Endothelial cell of umbilical vein (primary cell): ENCODE measurements at regions not wholly inside any gene's neighbourhood (a gene's known extent, or its start where the extent isn't known, plus 50 kb on each side); places are given as distances from the start of the nearest gene placed in this dataset.

Experiments used
- BruUV-seq: library from RNA; stranded (reverse); fragments of 400-500 nt; replicated peaks from 2 replicates; lab custom pipeline; 2021; lab: Mats Ljungman, UMichigan
- CTCF ChIA-PET: fragments of 300-600, 350-600 bp; sonication (Branson Sonifier 250); formaldehyde crosslinking; loops from one replicate; lab custom pipeline; 2021; ENCODE audit warnings: antibody characterized with exemption, inconsistent platforms; lab: Charles Lee
- POLR2A ChIA-PET: fragments of 300-600, 350-600 bp; sonication (Branson Sonifier 250); formaldehyde crosslinking; loops from one replicate; lab custom pipeline; 2021; ENCODE audit warnings: antibody characterized with exemption, inconsistent platforms; lab: Charles Lee
- DNase-seq: peaks from one replicate; pipeline ENCODE4 v3.0.0-alpha.2; 2011; ENCODE audit warnings: low read depth, low spot score
- FAIRE-seq: peaks from 2 replicates; lab custom pipeline; 2011; peaks lifted over from hg19 to GRCh38; lab: Jason Lieb, UNC
- H2AFZ ChIP-seq: 2 replicates; pipeline ENCODE4 v1.6.0; 2012; ENCODE audit warnings: low read depth, low read length, control low read depth, inconsistent platforms
- H3K27ac ChIP-seq: 2 replicates; pipeline ENCODE4 v1.5.1; 2011; ENCODE audit warnings: low read depth, mild to moderate bottlenecking, control low read depth, low read length, moderate library complexity; ENCODE audit not compliant: insufficient read depth
- H3K27me3 ChIP-seq, 2 experiments: 2 replicates each; pipeline versions ENCODE4 v1.6.0 to v1.6.1; 2011; ENCODE audit warnings: low read length in 2 of 2, mixed read lengths in 1 of 2; ENCODE audit not compliant: control insufficient read depth in 2 of 2, insufficient read depth in 2 of 2
- H3K36me3 ChIP-seq, 2 experiments: 2 replicates in 1 of 2; 3 replicates in 1 of 2; pipeline ENCODE4 v1.5.1; 2011; ENCODE audit warnings: low read length in 2 of 2, mild to moderate bottlenecking in 1 of 2, moderate library complexity in 1 of 2; ENCODE audit not compliant: control insufficient read depth in 2 of 2, insufficient read depth in 2 of 2; ENCODE audit errors: extremely low read depth in 1 of 2
- H3K4me1 ChIP-seq: 3 replicates; pipeline ENCODE4 v1.5.1; 2011; ENCODE audit warnings: mild to moderate bottlenecking, low read length; ENCODE audit not compliant: control insufficient read depth, insufficient read depth; ENCODE audit errors: extremely low read depth
- H3K4me2 ChIP-seq: 2 replicates; pipeline ENCODE4 v1.6.1; 2011; ENCODE audit warnings: low read length, control low read depth, mixed read lengths; ENCODE audit not compliant: insufficient read depth
- H3K4me3 ChIP-seq, 3 experiments: fragments of 200-600 bp in 1 of 3; sonication (generic), shearing (Covaris generic) in 1 of 3; replicated peaks in 1 of 3; 2 replicates each; pipeline ENCODE4 v1.5.1; 2011 to 2016; ENCODE audit warnings: control low read depth in 3 of 3, low read length in 3 of 3, mild to moderate bottlenecking in 2 of 3, inconsistent platforms in 1 of 3, low read depth in 1 of 3, moderate library complexity in 1 of 3; ENCODE audit not compliant: insufficient read depth in 1 of 3
- H3K79me2 ChIP-seq: 2 replicates; pipeline ENCODE4 v1.6.0; 2012; ENCODE audit warnings: low read length, inconsistent platforms; ENCODE audit not compliant: control insufficient read depth, insufficient read depth
- H3K9ac ChIP-seq: replicated peaks from 2 replicates; pipeline ENCODE3; 2011; ENCODE audit warnings: low read length, control low read depth; ENCODE audit not compliant: insufficient read depth; ENCODE audit errors: extremely low read depth
- H3K9me1 ChIP-seq: replicated peaks from 3 replicates; pipeline ENCODE4 v1.6.0; 2011; ENCODE audit warnings: mild to moderate bottlenecking, low read length; ENCODE audit not compliant: control insufficient read depth, insufficient read depth; ENCODE audit errors: extremely low read depth
- H3K9me3 ChIP-seq: replicated peaks from 2 replicates; pipeline ENCODE4 v1.5.1; 2012; ENCODE audit warnings: low read length, inconsistent platforms; ENCODE audit not compliant: control insufficient read depth, insufficient read depth
- H4K20me1 ChIP-seq: replicated peaks from 2 replicates; pipeline ENCODE3; 2011; ENCODE audit warnings: mild to moderate bottlenecking, low read length; ENCODE audit not compliant: control insufficient read depth, insufficient read depth; ENCODE audit errors: extremely low read depth
- CTCF ChIP-seq, 2 donors: IDR thresholded peaks; 1 replicate in 1 of 2; 2 replicates in 1 of 2; pipeline ENCODE4 v1.5.1; 2011; ENCODE audit warnings: low read length in 2 of 2, mild to moderate bottlenecking in 2 of 2, moderate library complexity in 2 of 2, control low read depth in 1 of 2, inconsistent platforms in 1 of 2, low read depth in 1 of 2; ENCODE audit not compliant: insufficient read depth in 1 of 2; ENCODE audit errors: extremely low read depth in 1 of 2
- EZH2 ChIP-seq: IDR thresholded peaks from 2 replicates; pipeline ENCODE4 v1.6.1; 2012; ENCODE audit warnings: borderline replicate concordance, low read depth, mild to moderate bottlenecking, moderate library complexity, low read length, inconsistent platforms; ENCODE audit not compliant: severe bottlenecking
- FOS ChIP-seq: IDR thresholded peaks from 2 replicates; pipeline ENCODE4 v1.6.1; 2011; ENCODE audit warnings: mild to moderate bottlenecking, low read length, moderate library complexity, borderline replicate concordance; ENCODE audit not compliant: insufficient read depth
- GATA2 ChIP-seq: IDR thresholded peaks from 2 replicates; pipeline ENCODE4 v1.7.0; 2011; ENCODE audit warnings: low read depth, mild to moderate bottlenecking, moderate library complexity, mixed read lengths, low read length; ENCODE audit not compliant: insufficient read length, insufficient read depth
- JUN ChIP-seq: IDR thresholded peaks from 2 replicates; pipeline ENCODE4 v1.6.1; 2011; ENCODE audit warnings: borderline replicate concordance, low read depth; ENCODE audit not compliant: insufficient read length, insufficient read depth
- MAX ChIP-seq: IDR thresholded peaks from 2 replicates; pipeline ENCODE4 v1.6.1; 2011; ENCODE audit not compliant: insufficient read depth, insufficient read length
- MYC ChIP-seq: IDR thresholded peaks from one replicate; pipeline ENCODE4 v1.6.1; 2011; ENCODE audit warnings: mild to moderate bottlenecking, low read depth, low read length
- POLR2A ChIP-seq: IDR thresholded peaks from 2 replicates; pipeline ENCODE4 v1.6.1; 2012; ENCODE audit warnings: low read depth, mild to moderate bottlenecking, control low read depth, low read length
- POLR2AphosphoS5 ChIP-seq: IDR thresholded peaks from 2 replicates; pipeline ENCODE4 v1.6.1; 2012; ENCODE audit warnings: low read depth, mild to moderate bottlenecking, control low read depth, low read length, moderate library complexity; ENCODE audit not compliant: insufficient read depth
- dilution Hi-C: fragments of 300-500 bp; cut with MboI; formaldehyde crosslinking; loops from one replicate; pipeline ENCODE4 v1.15.0; 2019; ENCODE audit warnings: low sequenced_read_pairs; ENCODE audit not compliant: extremely low pct_ligation_motif_present
- intact Hi-C: fragments of 100-400 bp; cut with micrococcal nuclease; formaldehyde crosslinking; loops from one replicate; pipeline ENCODE4 v1.10.0; 2022

- BruUV-seq: no TSS peak
- H3K36me3 ChIP-seq: no peaks in the 10 kb centered on the region
- intact Hi-C loops: no loop called here
- DNase-seq: no peak
- no peak overlapping the region for H2AFZ ChIP-seq
- dilution Hi-C loops: no loop called here
- CTCF ChIA-PET: no interaction called here
- no peak overlapping the region for H3K9ac ChIP-seq
- no peak overlapping the region for H3K4me2 ChIP-seq
- no peak for TF ChIP-seq FOS
- H4K20me1 ChIP-seq: no peaks in the 10 kb centered on the region
- H3K9me3 ChIP-seq: no peaks in the 10 kb centered on the region
- no peak overlapping the region for H3K27ac ChIP-seq
- H3K79me2 ChIP-seq: no peaks in the 10 kb centered on the region
- H3K9me1 ChIP-seq: no peaks in the 10 kb centered on the region
- POLR2A ChIA-PET: no interaction called here
- FAIRE-seq: no peak
- H3K4me3 ChIP-seq: no peak overlapping the region
- peaks cover 0 to 3% of the 10 kb centered on the region in 2 experiments for H3K27me3 ChIP-seq
- no peaks in the 10 kb centered on the region for H3K4me1 ChIP-seq
These were observed 379.4 kb upstream of the C2CD4B start for GRCh38 chr15:62544446-62544845.

GRCh38 chr15:62545467-62546227 lies 380.6 kb upstream of the C2CD4B start:
- Histone ChIP-seq H3K4me2 (no peak overlapping the region), H4K20me1 (no peaks in the 10 kb centered on the region), H3K9ac (no peak overlapping the region), H3K9me3 (no peaks in the 10 kb centered on the region), H3K4me1 (no peaks in the 10 kb centered on the region), H3K36me3 (no peaks in the 10 kb centered on the region), H3K4me3 (no peak overlapping the region), H3K27me3 (peaks cover 0 to 3% of the 10 kb centered on the region in 2 experiments), H3K79me2 (no peaks in the 10 kb centered on the region), H3K27ac (no peak overlapping the region), H2AFZ (no peak overlapping the region), H3K9me1 (no peaks in the 10 kb centered on the region)
- POLR2A ChIA-PET: no interaction called here
- intact Hi-C loops (no loop called here), dilution Hi-C loops (no loop called here)
- FAIRE-seq: no peak
- CTCF ChIA-PET: no interaction called here
- no TSS peak for BruUV-seq
- TF ChIP-seq MAX (no peak), POLR2A (no peak), MYC (no peak), EZH2 (no peak), CTCF (IDR thresholded peaks at IDR 0.05; ENCODE audit: extremely low read depth in 1 of 2, insufficient read depth in 1 of 2, low read depth in 1 of 2, low read length in 2 of 2) (no peak), FOS (no peak), JUN (no peak), GATA2 (no peak), POLR2AphosphoS5 (no peak)
- no peak for DNase-seq
